HG02623 (cell line): ENCODE measurements at regions not wholly inside any gene's neighbourhood (a gene's known extent, or its start where the extent isn't known, plus 50 kb on each side); places are given as distances from the start of the nearest gene placed in this dataset.
A peak's percentile ranks its signal among the peaks of the same experiment; 100 is the strongest.
"Not testable (repeated sequence)": the region's sequence is repeated elsewhere in the genome, so short reads cannot be mapped to it uniquely, and the experiment has no call there.

Experiments
- ATAC-seq: cut with Tn5 transposase; IDR thresholded peaks from one replicate; pipeline ENCODE4 v1.9.1; 2021; ENCODE audit warnings: moderate library complexity; ENCODE audit not compliant: unreplicated experiment

DNA sequence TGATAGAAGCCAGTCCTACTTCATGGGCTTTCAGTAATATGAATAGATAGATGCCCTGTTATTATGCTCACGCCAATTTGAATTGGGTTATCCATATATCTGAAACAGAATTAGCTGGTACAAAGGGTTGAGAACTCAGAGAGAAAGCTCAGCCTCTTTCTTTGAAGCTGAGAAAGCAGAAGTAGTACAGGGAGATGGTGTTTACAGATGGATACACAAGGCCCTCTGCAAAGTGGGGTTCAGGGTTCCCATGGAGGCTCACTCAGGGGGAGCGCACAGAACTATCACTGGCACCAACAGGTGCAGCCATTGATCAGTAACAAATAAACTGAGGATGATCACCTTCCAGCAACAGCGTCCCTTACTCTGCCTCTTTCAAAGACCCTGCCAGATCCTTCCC lies 349.7 kb downstream of the ICE1 start:
- no peak for ATAC-seq

DNA sequence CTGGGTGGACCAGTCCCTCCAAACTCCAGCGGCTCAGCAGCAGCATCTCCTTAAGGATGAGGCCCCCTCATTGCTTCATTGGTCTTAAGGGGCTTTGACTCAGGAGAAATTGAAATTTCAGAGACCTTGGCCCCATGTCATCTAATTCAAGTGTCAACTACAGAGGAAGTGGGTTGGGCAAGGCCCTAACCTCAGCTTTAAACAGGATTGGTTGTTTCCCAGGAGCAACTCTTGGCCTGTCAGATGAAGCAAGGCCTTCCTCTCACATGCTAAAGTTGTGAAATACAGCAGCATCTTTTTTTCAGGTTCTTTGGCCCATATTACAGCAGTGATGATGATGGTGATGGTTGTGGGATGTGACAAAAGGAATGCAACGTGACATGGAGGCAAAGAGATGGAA lies 348.3 kb downstream of the ICE1 start:
- ATAC-seq = no peak

DNA sequence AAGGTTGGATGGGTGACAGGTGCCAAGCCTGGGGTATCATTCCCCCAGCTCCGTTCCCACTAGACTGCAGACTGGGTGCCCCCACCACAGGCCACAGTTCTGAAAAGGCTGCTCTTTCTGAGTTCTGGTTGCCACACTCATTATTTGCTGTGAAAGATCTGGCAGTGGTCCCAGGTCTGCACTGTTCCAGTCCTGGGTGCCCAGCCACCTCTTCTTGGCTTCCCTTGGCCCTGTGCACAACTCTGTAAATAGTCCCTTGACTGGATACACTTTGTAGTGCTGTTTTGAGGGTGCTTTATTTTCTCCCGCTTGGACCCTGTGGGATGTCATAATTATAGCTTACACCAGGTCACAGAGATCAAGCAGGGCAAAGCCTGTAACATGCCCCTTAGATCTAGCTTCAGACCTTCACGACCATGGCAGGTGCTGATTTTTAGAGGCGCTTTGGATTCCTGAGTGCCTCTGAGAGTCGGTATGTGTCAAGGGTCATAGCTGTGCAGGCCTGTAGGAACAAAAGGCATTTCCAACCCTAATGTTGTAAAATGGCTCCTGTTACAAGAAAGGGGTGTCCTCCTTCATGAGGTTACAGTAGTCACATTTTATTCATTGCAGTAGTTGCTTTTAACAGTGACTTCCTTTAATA lies 344.9 kb downstream of the ICE1 start:
- ATAC-seq = no peak

DNA sequence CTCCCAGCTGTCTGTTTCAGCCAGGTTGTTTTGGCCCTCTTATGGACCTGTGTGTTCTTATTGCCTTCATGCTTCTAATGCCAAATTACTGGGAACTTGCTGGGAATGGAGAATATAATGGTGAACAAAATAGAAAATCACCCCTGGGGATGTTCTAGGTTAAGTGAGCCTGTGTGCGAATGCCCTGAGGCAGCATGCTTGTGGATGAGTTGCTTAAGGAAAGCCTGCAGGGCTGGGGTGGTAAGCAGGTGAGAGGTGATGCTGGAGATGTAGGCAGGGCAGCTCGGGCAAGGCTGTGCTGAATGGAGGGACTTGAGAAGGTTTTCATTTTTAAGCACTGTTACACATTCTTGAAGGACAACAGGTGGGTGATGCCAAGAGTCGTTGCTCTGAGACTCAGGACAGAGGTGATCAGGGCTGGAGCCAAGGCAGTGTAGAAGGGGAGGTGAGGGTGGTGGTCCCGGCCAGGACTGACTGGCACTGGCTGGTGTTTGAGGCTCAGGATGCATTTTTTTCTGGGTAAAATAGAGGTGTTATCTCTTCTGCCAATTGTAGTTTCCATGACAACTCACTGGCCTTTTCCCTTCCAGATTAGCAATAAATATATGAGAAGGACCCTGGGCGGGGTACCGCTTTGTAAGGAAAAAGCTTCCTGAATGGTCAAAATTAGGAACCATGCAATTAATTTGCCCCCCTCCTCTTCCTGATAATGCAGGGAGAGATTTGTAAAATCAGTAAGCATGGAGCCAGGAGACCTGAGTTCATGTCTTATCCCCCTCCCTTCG lies 342.8 kb downstream of the ICE1 start:
- ATAC-seq = no peak

DNA sequence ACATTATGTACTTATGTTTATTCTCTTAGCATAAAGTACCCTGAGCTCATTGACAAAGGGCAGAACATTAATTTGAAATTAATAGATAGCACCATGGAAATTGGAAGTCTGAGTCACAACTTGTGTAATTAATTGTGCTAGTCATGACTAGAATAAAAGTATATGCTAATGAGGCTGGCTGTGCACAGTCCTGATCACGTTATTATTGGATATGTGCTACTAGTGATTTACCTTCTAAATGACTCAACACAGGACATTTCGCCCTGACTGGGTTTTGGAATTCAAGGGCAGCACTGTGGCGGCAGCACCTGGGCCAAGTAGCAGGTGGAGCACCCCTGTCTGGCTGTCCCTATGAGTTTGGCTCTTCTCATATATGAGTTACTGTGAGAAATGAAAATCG lies 341.8 kb downstream of the ICE1 start:
- no peak for ATAC-seq

DNA sequence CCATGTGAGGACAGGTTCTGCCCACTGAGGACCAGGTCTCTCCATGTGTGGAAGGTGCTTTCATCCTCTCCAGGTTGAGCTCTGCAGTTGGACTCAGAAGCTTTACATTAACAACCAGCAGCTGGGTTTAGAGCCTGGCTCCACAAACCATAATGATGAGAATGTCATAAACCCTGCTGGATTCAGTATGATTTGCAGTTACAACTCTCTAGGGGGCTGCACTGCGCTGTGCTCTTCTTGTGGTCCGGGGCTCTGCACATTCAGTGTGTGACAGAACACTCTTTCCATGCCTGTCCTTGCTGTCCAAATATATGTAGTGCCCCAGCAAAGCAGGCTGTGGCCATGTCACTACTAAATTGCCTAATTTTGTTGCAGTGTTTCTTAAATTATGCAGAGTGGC lies 334.3 kb downstream of the ICE1 start:
- ATAC-seq = no peak

DNA sequence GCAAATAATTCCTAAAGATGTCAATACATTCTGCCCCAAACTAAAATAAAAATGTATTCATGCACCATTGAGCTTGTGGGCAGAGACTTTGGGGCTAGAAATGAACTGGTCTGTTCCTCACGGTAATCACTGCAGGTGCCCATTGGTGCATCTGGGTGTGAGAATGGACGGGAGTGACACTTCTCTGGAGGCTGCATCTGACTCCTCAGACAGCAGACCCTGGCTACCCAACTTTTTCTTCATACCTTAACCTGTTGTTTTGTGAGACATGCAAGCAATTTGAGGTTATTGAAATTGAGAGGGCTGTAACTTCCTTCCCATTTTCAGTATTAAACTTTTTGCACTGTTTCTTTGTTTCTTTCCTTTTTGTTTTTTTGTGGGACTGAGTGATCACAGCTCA lies 333.4 kb downstream of the ICE1 start:
- ATAC-seq = peak; percentile 33

DNA sequence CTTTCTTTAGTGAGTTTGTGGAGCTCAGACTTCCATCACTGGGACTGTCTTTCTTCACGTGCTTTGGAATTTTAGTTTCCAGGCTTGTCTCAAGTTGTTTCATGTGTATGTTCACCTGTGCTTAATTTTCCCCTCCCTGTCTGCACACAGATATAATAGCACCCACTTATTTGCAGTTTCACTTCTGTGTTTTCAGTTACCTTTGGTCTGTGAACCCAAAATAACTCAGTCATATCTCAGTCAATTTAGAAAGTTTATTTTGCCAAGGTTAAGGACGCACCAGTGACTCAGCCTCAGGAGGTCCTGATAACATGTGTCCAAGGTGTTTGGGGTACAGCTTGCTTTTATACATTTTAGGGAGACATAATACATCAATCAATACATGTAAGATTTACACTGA lies 330.4 kb downstream of the ICE1 start:
- peak; percentile 54 for ATAC-seq

DNA sequence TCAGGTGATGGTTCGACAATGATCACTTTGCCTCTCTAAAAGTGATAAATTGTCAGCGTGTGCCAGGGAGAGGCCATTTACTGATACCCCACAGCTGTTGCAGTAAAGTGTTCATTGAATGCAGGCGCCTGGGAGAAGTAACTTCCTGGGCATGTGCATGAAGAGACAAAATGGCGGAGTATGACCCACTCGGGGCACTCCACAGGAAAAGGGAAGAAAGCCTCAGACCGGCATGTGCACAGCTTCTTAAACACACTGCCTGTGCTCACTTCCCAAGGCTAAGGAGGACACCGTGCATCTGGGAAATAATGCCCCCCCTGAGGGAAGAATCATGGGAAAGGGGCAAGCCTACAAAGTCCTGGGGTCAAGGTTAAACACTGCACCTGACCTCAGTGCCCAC lies 329.5 kb downstream of the ICE1 start:
- ATAC-seq = no peak

DNA sequence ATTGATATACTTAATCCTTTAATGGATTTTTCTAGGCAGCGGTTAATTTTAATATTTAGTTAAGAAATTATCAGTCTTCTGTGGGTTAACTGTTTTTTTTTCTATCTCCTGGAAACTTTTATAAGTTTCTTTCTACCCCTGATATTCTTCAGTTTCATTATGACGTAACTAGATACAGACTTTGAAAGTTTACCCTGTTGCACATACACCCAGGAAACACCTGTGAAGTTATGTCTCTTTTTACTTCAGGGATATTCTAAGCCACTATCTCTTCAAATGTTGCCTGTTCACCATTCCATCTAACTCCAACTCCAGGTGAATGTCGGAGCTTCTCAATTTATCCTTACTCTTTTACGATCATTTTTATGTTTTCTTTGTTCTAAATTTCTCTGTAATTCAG lies 329.0 kb downstream of the ICE1 start:
- peak; percentile 46 for ATAC-seq

DNA sequence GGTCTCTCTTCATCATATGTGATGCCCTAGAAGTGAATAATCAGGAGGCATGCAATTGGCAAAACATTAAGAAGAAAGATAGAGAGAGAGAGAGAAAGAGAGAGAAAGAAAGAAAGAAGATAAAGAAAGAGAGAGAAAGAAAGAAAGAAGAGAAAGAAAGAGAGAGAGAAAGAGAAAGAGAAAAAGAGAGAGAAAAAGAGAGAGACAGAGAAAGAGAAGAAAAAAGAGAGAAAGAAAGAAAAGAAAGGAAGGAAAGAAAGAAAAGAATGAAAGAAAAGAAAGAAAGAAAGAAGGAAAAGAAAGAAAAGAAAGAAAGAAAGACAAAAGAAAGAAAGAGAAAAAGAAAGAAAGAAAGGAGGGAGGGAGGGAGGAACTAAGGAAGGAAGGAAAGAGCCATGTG lies 318.9 kb downstream of the ICE1 start:
- ATAC-seq = no peak

DNA sequence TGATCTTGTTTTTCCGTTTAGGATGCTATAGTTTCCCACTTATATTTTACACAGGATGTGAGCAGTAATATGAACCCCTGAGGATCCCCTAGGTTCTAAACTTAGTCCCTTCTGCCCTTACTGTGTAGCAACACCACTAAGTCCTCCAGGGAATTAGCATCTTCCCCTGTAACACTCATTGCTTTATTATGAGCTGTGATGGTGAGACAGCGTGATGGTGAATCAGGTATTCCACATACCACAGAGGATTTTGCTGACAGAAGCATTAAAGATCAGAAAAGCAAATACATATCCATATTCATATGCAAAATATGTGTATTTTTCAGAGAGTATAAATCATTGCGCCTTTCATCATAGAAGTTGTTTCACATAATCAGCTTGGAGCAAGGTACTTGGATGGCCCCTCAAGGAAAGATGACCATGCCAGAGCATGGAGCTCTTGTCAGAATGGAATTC lies 317.0 kb downstream of the ICE1 start:
- peak; percentile 24 for ATAC-seq

DNA sequence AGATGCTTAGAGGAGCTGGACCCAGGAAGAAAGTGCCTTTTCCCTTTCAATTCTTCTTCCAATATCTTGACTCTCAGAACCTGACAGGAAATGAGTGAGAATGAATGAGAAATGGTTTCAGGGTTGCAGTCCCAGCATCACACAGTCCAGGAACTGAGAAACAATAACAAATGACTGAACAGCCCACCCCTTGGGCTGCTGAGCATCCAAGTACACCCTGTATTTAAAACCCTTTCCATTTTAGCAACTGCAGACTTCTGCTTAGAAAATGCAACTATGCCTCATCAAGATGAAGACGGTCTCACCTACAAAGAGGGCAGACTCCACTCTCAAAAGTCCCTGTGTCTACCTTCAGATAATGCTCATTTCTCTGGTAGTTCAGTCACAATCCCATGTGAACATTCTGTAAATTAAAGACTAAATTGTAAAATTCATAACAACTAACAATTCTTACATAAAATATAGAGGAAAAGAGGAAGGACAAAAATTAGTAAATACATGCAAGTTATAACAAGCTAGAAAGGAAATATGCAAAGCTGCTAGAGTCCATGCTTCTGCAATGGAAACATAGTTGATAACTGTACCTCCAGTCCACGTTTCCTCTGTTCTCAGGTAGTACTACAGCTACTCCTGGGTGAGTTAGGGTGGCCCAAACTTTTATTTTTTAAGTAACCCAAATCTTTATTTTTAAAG lies 316.5 kb downstream of the ICE1 start:
- ATAC-seq = peak; percentile 81

DNA sequence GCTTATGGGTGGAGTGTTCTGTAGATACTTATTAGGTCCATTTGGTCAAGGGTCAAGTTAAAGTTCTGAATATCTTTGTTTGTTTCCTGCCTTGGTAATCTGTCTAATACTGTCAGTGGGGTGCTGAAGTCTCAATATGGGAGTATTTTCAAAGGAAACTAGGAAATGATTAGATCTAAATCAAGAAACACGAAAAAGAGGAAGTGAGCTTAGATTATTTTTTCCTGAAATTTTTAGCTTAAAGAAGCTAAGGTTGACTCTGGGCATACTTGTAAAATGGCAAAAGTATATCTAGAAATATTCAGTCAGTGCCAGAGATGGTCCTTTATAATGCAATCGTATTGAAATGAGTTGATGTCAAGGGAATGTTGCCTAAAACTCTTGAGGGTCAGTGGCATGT lies 313.5 kb downstream of the ICE1 start:
- no peak for ATAC-seq

DNA sequence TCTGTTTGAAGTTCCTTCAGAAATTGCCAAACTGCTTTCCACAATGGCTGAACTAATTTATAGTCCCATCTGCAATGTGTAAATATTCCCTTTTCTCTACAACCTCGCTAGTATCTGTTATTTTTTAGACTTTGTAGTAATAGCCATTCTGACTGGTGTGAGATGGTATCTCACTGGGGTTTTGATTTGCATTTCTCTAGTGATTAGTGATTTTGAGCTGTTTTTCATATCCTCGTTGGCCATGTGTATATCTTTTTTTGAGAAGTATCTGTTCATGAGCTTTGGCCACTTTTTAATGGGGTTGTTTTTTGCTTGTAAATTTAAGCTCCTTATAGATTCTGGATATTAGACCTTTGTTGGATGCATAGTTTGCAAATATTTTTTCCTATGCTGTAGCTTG lies 310.6 kb downstream of the ICE1 start:
- ATAC-seq = not testable (repeated sequence)

DNA sequence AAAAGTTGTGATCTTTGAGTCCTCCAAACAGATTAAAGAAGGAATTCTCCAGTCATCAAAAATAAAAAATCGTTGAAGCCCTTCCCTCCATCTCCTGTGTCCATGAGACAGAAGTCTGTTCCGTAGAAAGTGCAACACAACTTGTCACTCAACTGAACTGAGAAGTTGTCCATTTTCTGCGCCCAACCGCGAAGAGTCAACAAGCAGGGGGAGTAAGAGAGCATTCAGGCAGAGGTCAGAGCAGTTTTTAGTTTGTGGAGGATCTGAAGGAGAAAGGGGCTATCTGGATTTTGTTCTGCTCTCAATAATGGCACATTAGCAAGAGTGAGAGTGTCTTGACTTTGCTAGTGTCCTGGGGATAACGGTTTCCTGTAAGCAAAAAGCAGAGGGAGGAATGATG lies 303.9 kb downstream of the ICE1 start:
- ATAC-seq = no peak

DNA sequence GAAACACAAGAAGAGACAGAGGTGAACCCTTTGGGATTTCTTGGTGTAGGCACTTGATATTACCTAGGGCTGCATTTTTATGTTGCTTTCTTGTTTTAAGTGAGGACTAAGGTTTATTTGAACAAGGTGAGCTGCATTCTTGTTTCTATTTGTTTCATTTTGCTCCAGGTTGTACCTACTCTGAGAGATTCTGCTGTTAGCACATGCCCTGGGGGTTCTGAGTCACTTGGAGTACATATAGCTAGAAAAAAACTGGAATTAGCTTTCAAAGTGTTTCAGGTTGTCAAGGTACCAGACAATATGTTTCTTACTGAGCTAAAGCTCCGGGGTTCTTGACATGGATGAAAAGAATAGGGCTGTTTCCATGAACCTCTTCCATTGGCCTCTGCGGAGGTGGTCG lies 299.4 kb downstream of the ICE1 start:
- ATAC-seq = no peak

DNA sequence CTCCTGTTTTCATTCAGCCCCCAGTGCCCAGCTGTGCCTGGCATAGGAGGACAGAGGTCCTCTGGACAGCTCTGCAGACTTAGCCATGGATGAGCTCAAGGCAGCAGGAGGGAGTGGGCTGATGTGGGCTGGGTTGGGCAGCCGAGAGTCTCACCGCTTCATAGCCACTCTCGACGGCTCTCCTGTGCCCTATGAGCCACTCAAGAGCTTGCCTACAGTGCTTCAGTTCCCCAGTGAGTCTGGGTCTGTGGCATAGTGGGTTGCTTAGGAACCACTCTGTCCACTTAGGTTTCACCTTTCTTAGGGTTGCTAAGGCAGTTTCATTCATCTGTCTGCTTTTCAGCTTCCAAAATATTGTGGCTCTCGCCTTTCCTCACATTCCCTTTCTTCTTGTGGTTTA lies 296.8 kb downstream of the ICE1 start:
- no peak for ATAC-seq

DNA sequence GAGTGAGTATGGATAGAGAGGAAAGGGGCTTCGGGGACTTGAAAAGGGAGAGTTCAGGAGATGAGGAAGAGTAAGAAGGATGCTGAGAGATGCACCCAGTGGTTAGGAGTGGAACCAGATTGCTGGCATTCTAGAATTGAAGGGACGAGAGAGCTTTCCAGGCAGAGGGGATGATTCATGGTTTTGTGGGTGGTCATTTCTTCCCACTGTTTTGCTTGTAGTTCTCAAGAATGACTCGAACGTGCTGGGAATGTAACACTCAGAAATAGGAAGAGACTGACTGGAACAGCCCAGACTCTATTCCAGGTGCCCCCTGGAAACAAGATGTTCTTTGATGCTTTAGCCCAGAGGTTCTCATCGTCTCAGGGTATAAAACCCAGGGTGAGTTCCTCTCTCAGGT lies 294.2 kb downstream of the ICE1 start:
- ATAC-seq = no peak

DNA sequence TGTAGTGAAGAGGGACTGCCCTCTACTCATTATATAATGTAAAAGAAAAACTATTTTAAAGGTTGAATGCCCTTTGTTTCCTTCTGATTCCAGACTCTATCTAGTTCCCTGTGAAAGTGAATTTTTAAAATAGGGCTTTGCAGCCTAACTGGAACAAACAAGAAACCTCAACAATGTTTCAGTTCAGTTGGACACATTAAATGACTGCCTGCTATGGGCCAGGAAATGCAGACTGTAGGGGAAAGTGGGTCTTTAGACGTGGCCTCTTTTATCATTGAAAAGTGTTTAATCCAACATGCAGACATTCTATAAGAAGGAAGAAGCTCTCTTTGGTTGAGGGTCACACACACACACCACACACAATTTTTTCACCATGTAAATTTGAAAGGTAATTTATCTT lies 289.1 kb downstream of the ICE1 start:
- no peak for ATAC-seq

DNA sequence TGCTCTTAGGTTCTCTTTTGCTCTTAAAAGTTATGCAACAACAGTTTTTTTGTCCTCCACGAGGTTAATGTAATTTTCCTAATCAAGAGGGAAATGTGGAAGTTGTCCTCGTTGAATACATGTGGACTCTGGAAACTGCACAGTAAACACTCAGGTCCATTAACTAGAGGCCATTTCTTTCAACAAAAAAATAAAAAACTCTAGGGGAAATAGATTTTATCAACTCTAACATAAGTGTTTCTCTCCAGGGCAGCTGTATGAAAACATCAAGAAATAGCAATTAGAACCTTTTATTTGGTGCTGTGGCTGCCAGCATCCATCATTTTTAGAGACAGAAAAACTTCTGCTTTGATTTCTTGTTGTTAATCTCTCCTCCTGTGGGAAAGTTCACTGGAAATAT lies 288.6 kb downstream of the ICE1 start:
- no peak for ATAC-seq

DNA sequence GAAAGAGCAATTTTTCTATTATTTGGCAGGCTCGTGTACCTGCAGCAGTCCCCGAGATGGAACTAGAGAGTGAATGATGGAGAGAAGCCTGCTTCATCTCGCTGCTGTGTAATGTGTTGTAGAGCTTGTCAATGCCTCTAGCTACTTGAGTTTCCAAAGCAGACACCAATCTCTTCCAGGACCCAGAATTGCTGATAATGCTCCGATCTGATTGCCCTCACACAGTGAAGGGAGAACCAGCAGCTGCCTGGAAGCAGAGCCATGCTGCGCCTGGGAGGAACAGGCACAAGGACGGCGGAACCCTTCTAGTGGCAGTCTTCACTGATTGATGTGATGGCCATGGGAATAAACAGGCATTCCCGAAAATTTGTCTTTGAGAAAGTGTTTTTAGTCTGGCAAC lies 288.0 kb downstream of the ICE1 start:
- no peak for ATAC-seq
